T47D (cell line): ENCODE measurements at regions not wholly inside any gene's neighbourhood (a gene's known extent, or its start where the extent isn't known, plus 50 kb on each side); places are given as distances from the start of the nearest gene placed in this dataset.
"Not testable (repeated sequence)": the region's sequence is repeated elsewhere in the genome, so short reads cannot be mapped to it uniquely, and the experiment has no call there.

Source experiments
- DNase-seq, 2 experiments: peaks; one replicate each; pipeline versions ENCODE4 v3.0.0 to v3.0.0-alpha.2; 2011 to 2012; ENCODE audit warnings: low read depth in 1 of 2, low spot score in 1 of 2
- in situ Hi-C: cut with HindIII; loops from 2 replicates; pipeline ENCODE4 v1.10.0; 2016; ENCODE audit warnings: low sequenced_read_pairs, low pct_unique_long_range_greater_than_20kb

GRCh38 chr6:60402490-60402889 lies 1883.5 kb downstream of the KHDRBS2 start:
- in situ Hi-C loops, DNase-seq: not testable (repeated sequence)

DNA sequence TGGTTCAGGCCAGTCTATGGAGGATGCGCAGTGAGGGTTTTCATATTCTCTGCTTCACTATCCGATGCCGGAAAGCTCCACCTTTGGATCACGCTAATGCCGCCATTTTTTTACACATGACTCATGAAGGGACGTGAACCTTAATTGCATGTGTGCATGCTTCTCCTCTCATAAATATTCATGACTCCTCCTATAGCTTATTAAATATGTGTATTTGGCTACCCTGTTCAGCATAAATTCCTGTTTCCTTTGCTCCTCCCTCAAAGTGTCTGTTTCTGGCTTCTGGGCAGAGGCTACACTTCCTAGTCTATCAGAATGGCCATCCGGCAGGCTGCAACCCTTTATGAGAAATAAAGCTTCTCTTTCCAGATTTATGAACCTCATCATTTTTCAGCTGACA lies 1890.8 kb downstream of the KHDRBS2 start:
- in situ Hi-C loops, DNase-seq: not testable (repeated sequence)

GRCh38 chr6:60392969-60393368 lies 1893.1 kb downstream of the KHDRBS2 start:
- in situ Hi-C loops, DNase-seq: not testable (repeated sequence)

GRCh38 chr6:60389094-60389493 lies 1896.9 kb downstream of the KHDRBS2 start:
- in situ Hi-C loops, DNase-seq: not testable (repeated sequence)

GRCh38 chr6:60384614-60385013 lies 1901.4 kb downstream of the KHDRBS2 start:
- in situ Hi-C loops, DNase-seq: not testable (repeated sequence)

DNA sequence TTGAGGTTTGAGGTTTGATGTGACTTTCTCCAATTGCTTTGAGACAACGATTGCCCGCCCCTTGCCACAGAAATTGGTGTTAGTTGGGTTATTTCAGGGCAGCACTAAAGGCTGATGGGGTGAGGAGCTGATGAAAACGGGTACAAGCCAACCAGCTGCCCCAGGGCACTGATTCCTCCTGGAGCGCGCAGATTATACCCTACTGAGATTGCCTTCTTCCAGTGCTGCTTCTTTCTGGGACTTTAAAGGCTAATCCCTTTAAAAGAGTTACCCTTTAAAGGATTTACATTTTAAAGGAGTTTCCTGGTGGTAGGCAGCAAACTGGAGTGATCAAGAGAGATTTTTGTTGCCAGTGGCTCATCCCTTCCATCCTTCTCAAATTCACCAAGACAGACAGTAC lies 1903.3 kb downstream of the KHDRBS2 start:
- in situ Hi-C loops, DNase-seq: not testable (repeated sequence)

- in situ Hi-C loops, DNase-seq: not testable (repeated sequence)
Measured at GRCh38 chr6:60374078-60374477, 1911.9 kb downstream of the KHDRBS2 start.

DNA sequence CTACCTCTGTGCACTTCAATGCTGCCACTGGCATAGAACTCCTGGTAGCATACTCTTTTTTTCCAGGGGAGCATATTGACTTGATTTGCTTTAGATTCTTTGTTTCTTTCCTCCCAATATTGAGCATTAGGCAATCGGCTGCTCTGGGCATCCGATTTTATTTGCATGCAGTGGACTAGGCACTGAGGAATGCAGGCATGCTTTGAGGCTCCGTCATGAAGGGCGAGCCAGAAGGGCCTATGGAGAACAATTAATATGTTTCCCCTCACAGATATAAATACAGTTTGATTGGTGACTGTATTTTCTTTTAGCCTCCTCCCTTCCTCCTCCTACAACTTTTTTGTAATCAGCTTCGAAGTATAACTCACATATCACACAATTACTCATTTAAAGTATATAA lies 1918.2 kb downstream of the KHDRBS2 start:
- in situ Hi-C loops, DNase-seq: not testable (repeated sequence)

DNA sequence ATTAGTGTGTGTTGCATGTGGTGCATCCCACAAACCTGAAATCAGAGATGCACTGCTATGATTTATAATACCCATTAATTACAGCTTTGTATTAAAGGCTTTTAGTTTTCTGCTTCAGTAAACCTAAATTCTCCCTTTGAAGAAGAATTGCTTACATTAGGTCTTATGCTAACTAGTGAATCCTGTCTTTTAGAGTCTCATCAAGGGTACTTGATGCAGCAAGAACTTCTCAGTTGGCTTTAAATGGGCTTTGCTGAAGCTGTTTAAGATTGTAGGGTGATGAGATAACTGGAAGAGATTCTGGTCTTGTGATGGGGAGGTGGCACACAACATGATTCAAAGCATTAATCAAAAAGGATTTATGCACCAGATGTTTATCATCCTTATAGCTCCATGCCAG lies 1920.1 kb downstream of the KHDRBS2 start:
- in situ Hi-C loops, DNase-seq: not testable (repeated sequence)

GRCh38 chr6:60342411-60343008 lies 1943.5 kb downstream of the KHDRBS2 start:
- in situ Hi-C loops, DNase-seq: not testable (repeated sequence)

- peak in 1 of 2 experiments; percentile 43 for DNase-seq
- in situ Hi-C loops, result not testable (repeated sequence)
Measured at GRCh38 chr6:60338328-60339071, 1947.5 kb downstream of the KHDRBS2 start.

- not testable (repeated sequence) for DNase-seq
Measured at GRCh38 chr6:60335124-60335523, 1950.9 kb downstream of the KHDRBS2 start.

DNA sequence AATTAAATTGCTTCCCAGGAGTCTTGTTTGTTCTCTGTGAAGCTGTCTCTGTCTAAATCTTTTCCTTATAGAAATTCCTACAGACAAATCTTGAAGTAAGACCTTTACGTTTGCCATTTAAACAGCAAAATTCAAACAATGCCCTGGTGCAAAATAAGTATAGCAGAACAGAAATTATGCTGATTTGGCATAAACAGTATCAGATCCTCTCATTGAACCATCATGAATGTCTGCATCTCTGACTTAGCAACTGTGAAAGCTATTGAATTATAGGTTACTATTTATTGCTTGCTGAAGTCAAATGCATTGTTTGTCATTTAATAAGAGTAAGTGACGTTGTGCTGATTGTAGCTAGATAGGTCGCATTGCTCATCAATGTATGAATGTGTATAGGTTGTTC lies 1952.3 kb downstream of the KHDRBS2 start:
- in situ Hi-C loops, DNase-seq: not testable (repeated sequence)

More at GRCh38 chr6:60335124-60335523, 1950.9 kb downstream of the KHDRBS2 start:
- in situ Hi-C loops, result not testable (repeated sequence)

- in situ Hi-C loops, DNase-seq: not testable (repeated sequence)
Measured at GRCh38 chr6:60308939-60309338, 1977.1 kb downstream of the KHDRBS2 start.
